Endothelial cell of umbilical vein (primary cell): ENCODE measurements at regions not wholly inside any gene's neighbourhood (a gene's known extent, or its start where the extent isn't known, plus 50 kb on each side); places are given as distances from the start of the nearest gene placed in this dataset.

Experiments
- BruUV-seq: library from RNA; stranded (reverse); fragments of 400-500 nt; replicated peaks from 2 replicates; lab custom pipeline; 2021; lab: Mats Ljungman, UMichigan
- CTCF ChIA-PET: fragments of 300-600, 350-600 bp; sonication (Branson Sonifier 250); formaldehyde crosslinking; loops from one replicate; lab custom pipeline; 2021; ENCODE audit warnings: antibody characterized with exemption, inconsistent platforms; lab: Charles Lee
- POLR2A ChIA-PET: fragments of 300-600, 350-600 bp; sonication (Branson Sonifier 250); formaldehyde crosslinking; loops from one replicate; lab custom pipeline; 2021; ENCODE audit warnings: antibody characterized with exemption, inconsistent platforms; lab: Charles Lee
- DNase-seq: peaks from one replicate; pipeline ENCODE4 v3.0.0-alpha.2; 2011; ENCODE audit warnings: low read depth, low spot score
- FAIRE-seq: peaks from 2 replicates; lab custom pipeline; 2011; peaks lifted over from hg19 to GRCh38; lab: Jason Lieb, UNC
- H2AFZ ChIP-seq: 2 replicates; pipeline ENCODE4 v1.6.0; 2012; ENCODE audit warnings: low read depth, low read length, control low read depth, inconsistent platforms
- H3K27ac ChIP-seq: 2 replicates; pipeline ENCODE4 v1.5.1; 2011; ENCODE audit warnings: low read depth, mild to moderate bottlenecking, control low read depth, low read length, moderate library complexity; ENCODE audit not compliant: insufficient read depth
- H3K27me3 ChIP-seq, 2 experiments: 2 replicates each; pipeline versions ENCODE4 v1.6.0 to v1.6.1; 2011; ENCODE audit warnings: low read length in 2 of 2, mixed read lengths in 1 of 2; ENCODE audit not compliant: control insufficient read depth in 2 of 2, insufficient read depth in 2 of 2
- H3K36me3 ChIP-seq, 2 experiments: 2 replicates in 1 of 2; 3 replicates in 1 of 2; pipeline ENCODE4 v1.5.1; 2011; ENCODE audit warnings: low read length in 2 of 2, mild to moderate bottlenecking in 1 of 2, moderate library complexity in 1 of 2; ENCODE audit not compliant: control insufficient read depth in 2 of 2, insufficient read depth in 2 of 2; ENCODE audit errors: extremely low read depth in 1 of 2
- H3K4me1 ChIP-seq: 3 replicates; pipeline ENCODE4 v1.5.1; 2011; ENCODE audit warnings: mild to moderate bottlenecking, low read length; ENCODE audit not compliant: control insufficient read depth, insufficient read depth; ENCODE audit errors: extremely low read depth
- H3K4me2 ChIP-seq: 2 replicates; pipeline ENCODE4 v1.6.1; 2011; ENCODE audit warnings: low read length, control low read depth, mixed read lengths; ENCODE audit not compliant: insufficient read depth
- H3K4me3 ChIP-seq, 3 experiments: fragments of 200-600 bp in 1 of 3; sonication (generic), shearing (Covaris generic) in 1 of 3; replicated peaks in 1 of 3; 2 replicates each; pipeline ENCODE4 v1.5.1; 2011 to 2016; ENCODE audit warnings: control low read depth in 3 of 3, low read length in 3 of 3, mild to moderate bottlenecking in 2 of 3, inconsistent platforms in 1 of 3, low read depth in 1 of 3, moderate library complexity in 1 of 3; ENCODE audit not compliant: insufficient read depth in 1 of 3
- H3K79me2 ChIP-seq: 2 replicates; pipeline ENCODE4 v1.6.0; 2012; ENCODE audit warnings: low read length, inconsistent platforms; ENCODE audit not compliant: control insufficient read depth, insufficient read depth
- H3K9ac ChIP-seq: replicated peaks from 2 replicates; pipeline ENCODE3; 2011; ENCODE audit warnings: low read length, control low read depth; ENCODE audit not compliant: insufficient read depth; ENCODE audit errors: extremely low read depth
- H3K9me1 ChIP-seq: replicated peaks from 3 replicates; pipeline ENCODE4 v1.6.0; 2011; ENCODE audit warnings: mild to moderate bottlenecking, low read length; ENCODE audit not compliant: control insufficient read depth, insufficient read depth; ENCODE audit errors: extremely low read depth
- H3K9me3 ChIP-seq: replicated peaks from 2 replicates; pipeline ENCODE4 v1.5.1; 2012; ENCODE audit warnings: low read length, inconsistent platforms; ENCODE audit not compliant: control insufficient read depth, insufficient read depth
- H4K20me1 ChIP-seq: replicated peaks from 2 replicates; pipeline ENCODE3; 2011; ENCODE audit warnings: mild to moderate bottlenecking, low read length; ENCODE audit not compliant: control insufficient read depth, insufficient read depth; ENCODE audit errors: extremely low read depth
- EZH2 ChIP-seq: IDR thresholded peaks from 2 replicates; pipeline ENCODE4 v1.6.1; 2012; ENCODE audit warnings: borderline replicate concordance, low read depth, mild to moderate bottlenecking, moderate library complexity, low read length, inconsistent platforms; ENCODE audit not compliant: severe bottlenecking
- FOS ChIP-seq: IDR thresholded peaks from 2 replicates; pipeline ENCODE4 v1.6.1; 2011; ENCODE audit warnings: mild to moderate bottlenecking, low read length, moderate library complexity, borderline replicate concordance; ENCODE audit not compliant: insufficient read depth
- GATA2 ChIP-seq: IDR thresholded peaks from 2 replicates; pipeline ENCODE4 v1.7.0; 2011; ENCODE audit warnings: low read depth, mild to moderate bottlenecking, moderate library complexity, mixed read lengths, low read length; ENCODE audit not compliant: insufficient read length, insufficient read depth
- JUN ChIP-seq: IDR thresholded peaks from 2 replicates; pipeline ENCODE4 v1.6.1; 2011; ENCODE audit warnings: borderline replicate concordance, low read depth; ENCODE audit not compliant: insufficient read length, insufficient read depth
- MYC ChIP-seq: IDR thresholded peaks from one replicate; pipeline ENCODE4 v1.6.1; 2011; ENCODE audit warnings: mild to moderate bottlenecking, low read depth, low read length
- POLR2A ChIP-seq: IDR thresholded peaks from 2 replicates; pipeline ENCODE4 v1.6.1; 2012; ENCODE audit warnings: low read depth, mild to moderate bottlenecking, control low read depth, low read length
- POLR2AphosphoS5 ChIP-seq: IDR thresholded peaks from 2 replicates; pipeline ENCODE4 v1.6.1; 2012; ENCODE audit warnings: low read depth, mild to moderate bottlenecking, control low read depth, low read length, moderate library complexity; ENCODE audit not compliant: insufficient read depth
- dilution Hi-C: fragments of 300-500 bp; cut with MboI; formaldehyde crosslinking; loops from one replicate; pipeline ENCODE4 v1.15.0; 2019; ENCODE audit warnings: low sequenced_read_pairs; ENCODE audit not compliant: extremely low pct_ligation_motif_present
- intact Hi-C: fragments of 100-400 bp; cut with micrococcal nuclease; formaldehyde crosslinking; loops from one replicate; pipeline ENCODE4 v1.10.0; 2022
- TF ChIP-seq, protein P1 (sequence below), 2 donors: IDR thresholded peaks; 1 replicate in 1 of 2; 2 replicates in 1 of 2; pipeline ENCODE4 v1.5.1; 2011; ENCODE audit warnings: low read length in 2 of 2, mild to moderate bottlenecking in 2 of 2, moderate library complexity in 2 of 2, control low read depth in 1 of 2, inconsistent platforms in 1 of 2, low read depth in 1 of 2; ENCODE audit not compliant: insufficient read depth in 1 of 2; ENCODE audit errors: extremely low read depth in 1 of 2
- TF ChIP-seq, protein P2 (sequence below): IDR thresholded peaks from 2 replicates; pipeline ENCODE4 v1.6.1; 2011; ENCODE audit not compliant: insufficient read depth, insufficient read length

DNA sequence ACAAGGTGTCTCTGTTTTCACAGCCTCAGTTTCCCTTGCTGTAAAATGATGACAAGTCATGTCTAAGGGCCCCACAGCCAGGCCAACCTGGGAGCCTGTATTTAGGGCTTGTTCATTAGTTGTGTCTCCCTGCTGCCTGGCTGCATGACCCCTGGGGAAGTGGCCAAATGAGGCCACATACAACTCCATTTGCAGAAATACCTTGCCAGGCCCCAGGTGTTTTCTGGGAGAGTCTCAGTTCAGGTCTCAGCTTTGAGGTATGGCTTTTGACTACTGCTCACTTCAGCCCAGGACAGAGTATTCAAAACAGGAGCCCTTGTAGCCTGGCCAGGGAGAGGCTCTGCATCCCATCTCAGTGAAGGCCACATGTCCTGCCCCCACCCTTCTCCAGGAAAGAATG, 202.5 kb upstream of the MAMLD1 start:
- intact Hi-C loops (no loop called here), dilution Hi-C loops (no loop called here)
- FAIRE-seq (no peak), DNase-seq (no peak)
- H3K4me1 ChIP-seq: no peaks in the 10 kb centered on the region
- no peak overlapping the region for H3K4me2 ChIP-seq
- H3K36me3 ChIP-seq: no peaks in the 10 kb centered on the region
- BruUV-seq: no TSS peak
- ChIA-PET CTCF (no interaction called here), POLR2A (no interaction called here)
- H3K4me3 ChIP-seq: no peak overlapping the region
- no peaks in the 10 kb centered on the region for H4K20me1 ChIP-seq
- H3K9me3 ChIP-seq: no peaks in the 10 kb centered on the region
- H3K9me1 ChIP-seq: no peaks in the 10 kb centered on the region
- no peaks in the 10 kb centered on the region for H3K79me2 ChIP-seq
- no peaks in the 10 kb centered on the region for H3K27me3 ChIP-seq
- H2AFZ ChIP-seq: no peak overlapping the region
- TF ChIP-seq JUN (no peak), FOS (no peak), GATA2 (no peak), EZH2 (no peak), POLR2A (no peak), MYC (no peak), POLR2AphosphoS5 (no peak)
- TF ChIP-seq, protein P1, sequence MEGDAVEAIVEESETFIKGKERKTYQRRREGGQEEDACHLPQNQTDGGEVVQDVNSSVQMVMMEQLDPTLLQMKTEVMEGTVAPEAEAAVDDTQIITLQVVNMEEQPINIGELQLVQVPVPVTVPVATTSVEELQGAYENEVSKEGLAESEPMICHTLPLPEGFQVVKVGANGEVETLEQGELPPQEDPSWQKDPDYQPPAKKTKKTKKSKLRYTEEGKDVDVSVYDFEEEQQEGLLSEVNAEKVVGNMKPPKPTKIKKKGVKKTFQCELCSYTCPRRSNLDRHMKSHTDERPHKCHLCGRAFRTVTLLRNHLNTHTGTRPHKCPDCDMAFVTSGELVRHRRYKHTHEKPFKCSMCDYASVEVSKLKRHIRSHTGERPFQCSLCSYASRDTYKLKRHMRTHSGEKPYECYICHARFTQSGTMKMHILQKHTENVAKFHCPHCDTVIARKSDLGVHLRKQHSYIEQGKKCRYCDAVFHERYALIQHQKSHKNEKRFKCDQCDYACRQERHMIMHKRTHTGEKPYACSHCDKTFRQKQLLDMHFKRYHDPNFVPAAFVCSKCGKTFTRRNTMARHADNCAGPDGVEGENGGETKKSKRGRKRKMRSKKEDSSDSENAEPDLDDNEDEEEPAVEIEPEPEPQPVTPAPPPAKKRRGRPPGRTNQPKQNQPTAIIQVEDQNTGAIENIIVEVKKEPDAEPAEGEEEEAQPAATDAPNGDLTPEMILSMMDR (IDR thresholded peaks at IDR 0.05; ENCODE audit: extremely low read depth in 1 of 2, insufficient read depth in 1 of 2, low read depth in 1 of 2, low read length in 2 of 2): no peak
- TF ChIP-seq, protein P2, sequence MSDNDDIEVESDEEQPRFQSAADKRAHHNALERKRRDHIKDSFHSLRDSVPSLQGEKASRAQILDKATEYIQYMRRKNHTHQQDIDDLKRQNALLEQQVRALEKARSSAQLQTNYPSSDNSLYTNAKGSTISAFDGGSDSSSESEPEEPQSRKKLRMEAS: no peak
- no peak overlapping the region for H3K27ac ChIP-seq
- H3K9ac ChIP-seq: no peak overlapping the region
